GM21786 (cell line): ENCODE measurements at regions not wholly inside any gene's neighbourhood (a gene's known extent, or its start where the extent isn't known, plus 50 kb on each side); places are given as distances from the start of the nearest gene placed in this dataset.
A peak's percentile ranks its signal among the peaks of the same experiment; 100 is the strongest.
"Not testable (repeated sequence)": the region's sequence is repeated elsewhere in the genome, so short reads cannot be mapped to it uniquely, and the experiment has no call there.

Experiments used
- ATAC-seq: cut with Tn5 transposase; IDR thresholded peaks from one replicate; pipeline ENCODE4 v1.9.1; 2021; ENCODE audit not compliant: unreplicated experiment

DNA sequence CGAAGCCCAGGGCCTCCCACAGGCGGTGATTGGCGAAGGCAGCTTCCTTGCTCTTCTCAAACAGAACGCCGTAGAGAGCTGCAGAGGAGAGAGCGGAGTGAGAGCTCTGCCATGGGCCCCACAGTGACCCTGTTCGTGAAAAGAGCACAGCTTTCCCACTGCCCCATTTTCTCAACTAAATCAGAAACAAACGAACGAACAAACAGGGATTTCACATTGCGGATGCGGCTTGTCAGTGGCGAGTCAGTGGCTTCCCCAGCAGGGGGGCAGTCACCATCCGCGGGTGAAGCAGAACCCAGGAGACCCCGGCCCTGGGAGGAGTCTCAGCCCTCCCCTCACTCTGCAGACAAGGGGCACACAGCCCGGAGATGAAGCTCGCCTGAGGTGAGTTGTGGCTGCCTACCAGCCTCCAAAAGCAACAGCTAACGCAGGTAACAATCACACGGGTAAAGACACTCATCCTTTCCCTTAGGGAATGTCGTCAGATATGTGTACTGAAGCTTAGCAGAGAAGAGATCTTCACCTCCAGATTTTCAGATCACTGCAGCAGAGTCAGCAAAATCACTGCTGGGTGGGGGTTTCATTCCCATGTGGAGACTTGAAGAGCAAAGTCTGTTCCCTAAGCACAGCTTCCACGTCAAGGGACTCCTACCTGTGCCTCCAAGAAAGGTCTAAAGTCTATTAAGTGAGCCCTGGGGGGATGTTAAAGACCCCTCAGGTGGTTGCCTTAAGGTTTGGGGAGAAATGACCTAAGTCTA lies 51.2 kb upstream of the GPR31 start:
- ATAC-seq: no peak

DNA sequence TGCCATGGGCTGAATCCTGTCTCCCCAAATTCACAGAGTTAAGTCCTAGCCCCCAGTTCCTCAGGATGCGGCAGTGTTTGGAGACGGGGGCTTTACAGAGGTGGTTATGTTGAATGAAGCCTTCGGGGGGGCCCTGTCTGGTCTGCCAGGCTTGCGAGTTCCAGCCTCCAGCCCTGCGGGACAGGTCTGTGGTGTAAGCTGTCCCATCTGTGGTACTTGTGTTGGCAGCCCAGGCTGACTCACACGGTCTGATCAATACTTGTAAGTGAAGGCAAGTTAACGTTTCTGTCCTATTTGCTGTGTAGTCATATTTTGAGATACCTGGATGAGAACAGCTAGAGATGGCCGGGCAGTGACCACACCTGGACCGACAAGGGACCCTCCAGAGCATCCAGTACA lies 51.8 kb upstream of the GPR31 start:
- ATAC-seq: no peak

DNA sequence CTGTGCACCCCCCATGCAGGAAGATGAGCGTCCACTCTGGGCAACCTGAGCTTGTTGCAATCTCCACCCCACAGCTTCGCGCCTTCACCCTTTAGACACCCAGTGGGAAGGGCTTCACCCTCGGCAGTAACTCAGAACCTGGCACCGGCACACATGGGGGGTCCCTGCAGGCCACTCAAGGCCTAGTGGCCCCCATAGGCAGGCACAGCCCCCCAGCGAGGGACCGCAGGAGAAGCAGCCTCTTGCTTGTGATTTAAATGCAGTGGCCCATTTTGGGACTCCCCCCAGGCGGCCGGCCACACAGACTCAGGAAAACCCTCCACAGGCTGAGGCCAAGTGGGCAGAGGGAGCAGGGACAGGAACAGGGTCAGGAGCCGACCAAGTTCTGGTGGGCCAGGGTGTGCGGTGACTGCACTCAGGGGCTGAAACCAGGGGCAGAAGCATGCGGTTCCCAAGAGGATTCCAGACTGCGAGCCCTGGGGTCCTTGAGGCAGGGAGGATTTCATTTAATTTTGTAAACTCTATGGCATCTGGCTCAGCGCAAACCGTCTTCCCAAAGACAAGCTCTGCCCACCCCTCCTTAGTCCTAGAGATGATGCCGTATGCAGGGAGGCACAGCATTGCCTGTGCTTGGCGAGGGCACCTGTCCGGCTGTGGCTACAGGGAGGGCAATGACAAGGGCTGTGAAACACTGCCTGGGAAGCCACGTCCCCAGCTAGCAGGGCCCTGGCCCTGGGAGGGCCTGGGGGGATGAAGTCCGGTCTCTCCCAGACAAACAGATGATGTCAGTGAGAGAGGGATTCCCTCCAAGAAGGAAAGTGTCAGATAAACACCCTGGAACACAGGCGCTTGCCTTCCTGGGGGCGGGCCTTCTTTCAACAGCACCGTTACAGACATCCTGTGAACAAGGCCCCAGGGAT lies 52.9 kb upstream of the GPR31 start:
- no peak for ATAC-seq

DNA sequence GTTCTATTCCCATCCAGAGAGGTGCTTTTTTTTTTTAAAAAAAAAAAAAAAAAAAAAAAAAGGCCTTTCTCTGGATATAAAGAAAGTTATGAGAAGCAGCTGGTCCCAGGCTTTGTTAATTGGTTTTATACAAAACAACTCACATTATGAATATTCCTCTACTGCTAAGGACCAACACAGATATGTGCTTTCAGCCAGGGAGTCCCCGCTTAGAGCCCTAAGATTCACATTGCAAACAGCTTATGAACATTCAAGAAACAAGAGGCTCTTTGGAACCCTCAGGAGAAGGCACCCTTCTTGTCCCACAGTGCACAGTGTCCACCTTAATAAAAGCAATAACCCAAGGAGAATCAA lies 53.5 kb upstream of the GPR31 start:
- no peak for ATAC-seq

DNA sequence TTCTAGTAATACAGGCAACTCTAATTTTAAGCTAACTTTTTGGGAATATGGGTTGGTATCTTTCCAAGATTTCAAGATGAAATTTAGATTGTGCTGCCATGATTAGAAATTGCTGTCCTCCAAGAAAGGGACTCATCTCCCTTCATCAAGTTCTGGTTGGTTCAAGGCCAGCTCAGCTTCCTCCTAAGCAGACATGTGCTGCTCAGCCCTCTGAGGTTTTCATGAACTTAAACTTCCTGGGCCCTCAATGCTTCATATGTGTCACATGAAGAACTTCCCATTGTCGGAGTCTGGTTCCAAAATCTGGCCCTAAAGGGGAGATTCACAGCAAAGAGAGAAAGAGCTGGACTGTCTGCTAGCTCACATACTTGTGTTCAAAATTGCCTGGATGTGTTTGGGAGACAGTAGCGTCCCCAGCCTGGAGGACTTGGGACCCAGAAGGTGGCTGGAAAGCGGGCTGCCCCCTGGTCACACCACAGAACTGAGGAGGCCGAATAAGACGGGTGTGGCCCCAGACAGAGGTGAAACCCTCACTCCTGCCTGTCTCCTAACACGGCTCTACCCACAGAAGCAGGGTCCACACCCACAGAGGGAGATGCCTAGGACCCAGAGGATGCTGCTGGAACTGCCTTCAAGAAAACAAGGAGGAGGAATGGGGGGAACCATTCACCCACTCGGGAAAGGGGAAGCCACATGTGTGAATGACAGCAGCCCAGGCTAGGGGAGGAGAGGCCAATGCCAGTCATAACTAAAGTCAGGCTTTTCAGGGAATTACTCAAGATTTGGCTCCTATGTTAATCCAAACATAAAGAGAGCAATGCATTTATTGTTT lies 54.3 kb upstream of the GPR31 start:
- ATAC-seq: no peak

DNA sequence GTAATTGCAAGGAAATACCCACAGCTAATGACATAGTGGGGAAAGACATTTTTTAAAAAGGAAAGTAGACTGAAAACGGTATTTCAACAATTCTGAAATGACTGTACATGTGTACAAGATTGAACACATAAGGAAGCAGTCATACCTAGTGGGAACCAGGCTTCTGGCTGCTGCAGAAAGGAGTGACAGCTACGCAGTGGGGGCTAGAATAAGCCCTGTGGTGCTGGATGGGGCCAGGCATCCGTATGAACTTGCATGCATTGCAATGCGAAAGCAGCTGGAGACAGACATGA lies 54.9 kb upstream of the GPR31 start:
- ATAC-seq: peak; percentile 56

DNA sequence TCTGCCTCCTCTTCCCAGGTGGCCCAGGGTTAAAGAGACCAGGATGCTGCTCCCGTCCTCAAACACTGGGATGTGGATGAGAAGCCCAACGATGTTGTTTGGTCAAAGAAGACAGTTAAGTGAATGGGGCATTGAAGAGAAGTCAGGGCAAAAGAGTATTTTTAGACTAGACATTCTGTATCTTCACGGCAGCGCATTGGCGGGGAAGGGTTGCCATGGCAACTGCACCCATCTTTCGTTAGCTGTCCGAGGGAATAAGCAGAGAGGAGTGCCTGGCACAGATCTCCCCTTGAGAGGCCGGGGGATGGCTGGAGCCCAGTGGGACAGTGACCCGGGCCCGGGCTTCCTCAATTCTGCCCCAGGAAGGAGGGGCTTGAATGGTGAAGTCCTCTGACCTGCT lies 56.4 kb upstream of the GPR31 start:
- ATAC-seq: no peak

DNA sequence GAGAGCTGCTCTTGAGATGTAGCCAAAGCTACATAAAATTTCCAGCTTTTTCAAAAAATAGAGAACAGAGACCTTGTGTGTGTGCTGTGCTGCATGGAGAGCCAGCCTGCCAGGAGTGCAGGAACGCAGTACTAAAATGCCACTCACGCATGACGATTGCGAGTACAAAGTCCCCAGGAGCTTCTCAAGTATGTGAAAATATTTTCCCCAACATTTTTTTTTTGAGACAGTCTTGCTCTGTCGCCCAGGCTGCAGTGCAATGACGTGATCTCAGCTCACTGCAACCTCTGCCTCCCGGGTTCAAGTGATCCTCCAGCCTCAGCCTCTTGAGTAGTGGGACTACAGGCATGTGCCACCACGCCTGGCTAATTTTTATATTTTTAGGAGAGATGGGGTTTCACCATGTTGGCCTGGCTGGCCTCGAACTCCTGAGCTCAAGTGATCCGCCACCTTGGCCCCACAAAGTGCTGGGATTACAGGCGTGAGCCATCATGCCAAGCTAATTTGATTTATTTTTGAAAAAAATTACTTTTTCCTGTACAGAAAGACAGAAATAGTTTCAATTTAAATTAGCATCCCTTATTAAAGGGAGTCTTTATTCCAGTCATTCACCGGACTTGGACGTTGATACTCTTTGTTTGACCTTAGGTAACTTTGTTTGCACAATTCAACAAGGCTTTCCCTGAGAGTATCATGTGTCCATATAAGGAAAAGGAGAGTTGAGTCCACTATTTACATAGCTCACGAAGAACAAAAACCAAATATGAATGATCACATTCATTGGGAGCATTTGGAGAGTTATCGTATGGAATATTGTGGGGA lies 57.9 kb upstream of the GPR31 start:
- not testable (repeated sequence) for ATAC-seq

DNA sequence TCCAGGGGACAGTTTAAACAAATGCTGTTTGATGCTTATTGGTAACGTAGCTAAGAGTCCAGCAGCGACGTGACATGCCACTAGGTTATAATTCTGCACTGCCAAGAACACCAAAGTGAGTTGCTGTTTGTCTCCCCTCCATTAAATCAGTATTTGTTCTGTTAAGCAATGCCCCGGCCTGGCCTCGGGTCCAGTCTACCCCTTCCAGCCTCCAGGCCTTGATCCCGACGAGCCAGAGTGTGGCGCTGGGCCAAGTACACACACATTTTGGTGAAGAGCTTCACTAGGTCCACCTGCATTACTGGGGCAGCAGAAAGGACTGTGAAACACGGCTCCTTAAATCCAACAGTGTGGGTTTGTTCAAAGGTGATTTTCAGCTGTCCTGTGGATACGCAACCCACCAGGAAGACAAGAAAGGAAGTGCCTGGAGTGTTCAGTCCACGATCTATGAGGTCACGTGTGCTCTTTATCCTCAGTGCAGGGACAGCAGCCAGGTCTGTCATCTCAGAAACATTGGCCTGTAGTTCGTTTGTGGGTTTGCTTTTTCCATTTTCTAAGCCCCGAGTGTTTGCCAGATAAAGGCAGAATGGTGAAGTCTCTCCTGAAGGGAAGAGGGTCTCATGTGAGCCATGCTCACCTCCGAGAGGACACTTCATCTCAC lies 58.7 kb upstream of the GPR31 start:
- not testable (repeated sequence) for ATAC-seq

DNA sequence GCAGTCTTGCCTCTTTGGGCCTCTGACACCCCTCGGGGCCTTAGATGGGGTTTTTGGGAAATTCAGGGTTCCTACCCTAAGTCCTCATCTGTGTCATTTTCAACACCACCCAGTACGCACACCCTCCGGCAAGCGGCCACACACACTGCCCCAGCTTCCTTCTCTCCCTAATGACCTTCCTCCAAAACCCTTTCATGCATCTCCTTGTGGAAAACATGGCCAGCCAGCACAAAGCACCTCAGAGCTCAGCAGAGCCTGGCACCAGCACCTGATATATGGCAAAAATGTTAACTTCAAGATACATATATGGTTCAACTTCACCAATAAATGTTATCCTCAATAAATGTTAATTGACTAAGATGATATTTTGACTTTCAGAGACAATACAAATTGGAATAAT lies 59.3 kb upstream of the GPR31 start:
- not testable (repeated sequence) for ATAC-seq

DNA sequence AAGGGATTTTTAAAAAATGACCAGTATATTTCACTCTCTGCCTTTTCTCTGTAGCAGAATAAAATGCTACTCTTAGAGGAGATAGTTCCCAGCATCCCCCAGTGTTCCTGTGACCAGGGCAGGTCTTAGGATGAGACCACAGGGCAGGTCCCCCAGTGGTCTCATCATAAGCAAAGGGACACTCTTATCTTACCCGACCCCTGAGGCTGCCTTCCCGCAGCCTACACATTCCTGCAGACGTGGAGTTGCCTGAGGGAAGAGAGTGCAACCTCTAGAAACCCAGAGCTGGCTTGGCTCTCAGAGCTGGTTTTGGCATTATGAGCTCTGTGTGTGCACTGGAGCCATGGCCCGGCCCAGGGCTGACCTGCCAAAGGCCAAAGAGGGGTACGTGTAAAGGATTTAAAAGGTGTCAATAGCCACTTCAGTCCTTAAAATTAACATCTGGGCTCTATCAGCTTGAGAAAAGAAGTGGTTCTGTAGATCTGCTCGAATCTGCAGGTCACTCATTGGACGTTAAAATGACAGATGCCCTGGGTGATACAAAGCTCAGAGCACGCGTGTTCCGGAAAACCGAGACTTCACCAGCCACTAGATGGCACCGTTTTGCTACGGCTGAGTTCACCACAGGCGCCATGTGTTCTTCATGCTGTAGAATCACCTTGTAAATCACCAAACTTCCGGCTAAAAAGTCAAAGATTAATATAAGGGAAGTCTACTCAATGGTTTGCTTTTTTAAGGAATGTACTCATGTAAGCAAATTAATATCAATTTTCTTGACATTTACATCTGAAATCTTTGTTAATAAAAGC lies 60.4 kb upstream of the GPR31 start:
- ATAC-seq: not testable (repeated sequence)

DNA sequence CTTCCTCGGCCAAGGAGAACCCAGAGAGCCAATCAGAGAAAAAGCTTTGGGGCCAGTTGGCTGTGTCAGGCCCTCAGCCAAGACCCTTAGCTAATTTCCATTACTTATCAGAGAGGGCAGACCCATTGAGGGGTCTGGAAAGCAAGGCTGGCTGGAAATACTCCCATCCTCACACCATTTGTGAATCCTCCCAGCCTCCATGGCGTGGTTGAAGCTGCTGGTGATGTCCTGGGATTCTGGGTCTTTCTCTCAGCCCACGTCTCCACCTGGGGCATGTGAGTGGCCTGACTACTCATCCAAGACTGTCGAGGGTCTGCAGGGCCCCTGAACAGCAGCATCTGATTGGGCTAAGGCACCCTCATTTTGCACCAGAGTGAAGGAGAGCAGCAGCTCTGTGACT lies 61.3 kb upstream of the GPR31 start:
- ATAC-seq: not testable (repeated sequence)

DNA sequence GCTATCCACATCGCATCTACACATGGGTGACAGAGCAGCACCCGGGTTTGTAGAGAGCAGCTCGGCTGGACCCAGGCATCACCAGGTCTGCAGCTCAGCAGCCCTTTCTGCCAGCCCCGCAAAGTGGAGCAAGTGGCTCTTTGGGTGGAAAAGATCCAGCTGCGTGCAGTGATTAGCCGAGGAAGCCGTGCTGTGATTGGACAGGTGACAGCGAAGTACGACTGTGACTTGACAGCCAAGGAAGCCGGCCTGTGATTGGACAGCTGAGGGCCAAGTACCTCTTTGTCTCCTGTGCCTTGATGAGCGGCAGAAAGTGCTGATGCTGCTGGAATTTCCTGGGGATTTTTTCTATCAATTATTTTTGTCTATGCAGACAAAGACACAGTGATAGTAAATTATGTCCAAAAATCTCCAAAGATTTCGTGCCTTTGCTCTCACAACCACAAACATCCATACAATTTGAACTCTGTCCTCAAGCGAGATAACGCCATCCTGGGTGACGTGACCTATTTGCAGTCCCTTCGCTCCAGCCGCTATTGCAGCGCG lies 62.3 kb upstream of the GPR31 start:
- no peak for ATAC-seq

DNA sequence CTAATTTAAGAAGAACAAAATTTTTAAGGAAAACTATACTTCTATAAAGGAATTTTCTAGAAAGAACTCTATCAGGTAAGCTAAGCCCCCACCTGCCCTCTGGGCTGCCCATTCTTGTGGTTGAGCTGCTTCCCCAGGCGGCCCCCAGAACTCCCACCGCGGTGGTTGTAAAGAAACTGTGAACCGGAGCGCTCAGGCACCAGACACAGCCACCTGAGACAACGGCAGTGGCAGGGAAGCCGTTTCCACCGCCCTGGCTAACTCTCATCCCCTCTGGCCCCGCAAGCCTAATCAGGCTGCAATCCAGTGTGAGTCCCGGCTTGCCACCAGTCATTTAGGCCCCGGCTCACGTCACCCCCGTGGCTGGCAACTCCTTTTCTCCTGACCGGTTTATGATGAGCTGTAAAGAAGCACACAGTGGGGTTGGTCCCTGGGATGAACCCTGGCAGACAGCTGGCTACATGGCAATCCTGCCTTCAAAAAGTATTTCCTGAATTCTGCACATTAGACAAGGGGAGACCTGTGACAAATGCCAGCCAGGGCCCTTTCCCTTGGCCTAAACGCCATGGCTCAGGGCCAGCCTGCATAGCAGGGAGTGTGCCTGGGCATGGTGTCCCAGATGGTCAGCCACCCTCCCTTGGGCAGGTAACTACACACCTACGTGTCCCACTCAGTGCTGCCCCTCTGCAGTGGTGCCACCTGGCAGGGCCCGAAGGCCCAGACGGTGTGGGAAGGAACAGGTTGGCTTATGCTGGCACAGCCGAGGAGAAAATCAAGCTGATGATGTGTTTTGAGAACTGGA lies 63.8 kb upstream of the GPR31 start:
- ATAC-seq: no peak

DNA sequence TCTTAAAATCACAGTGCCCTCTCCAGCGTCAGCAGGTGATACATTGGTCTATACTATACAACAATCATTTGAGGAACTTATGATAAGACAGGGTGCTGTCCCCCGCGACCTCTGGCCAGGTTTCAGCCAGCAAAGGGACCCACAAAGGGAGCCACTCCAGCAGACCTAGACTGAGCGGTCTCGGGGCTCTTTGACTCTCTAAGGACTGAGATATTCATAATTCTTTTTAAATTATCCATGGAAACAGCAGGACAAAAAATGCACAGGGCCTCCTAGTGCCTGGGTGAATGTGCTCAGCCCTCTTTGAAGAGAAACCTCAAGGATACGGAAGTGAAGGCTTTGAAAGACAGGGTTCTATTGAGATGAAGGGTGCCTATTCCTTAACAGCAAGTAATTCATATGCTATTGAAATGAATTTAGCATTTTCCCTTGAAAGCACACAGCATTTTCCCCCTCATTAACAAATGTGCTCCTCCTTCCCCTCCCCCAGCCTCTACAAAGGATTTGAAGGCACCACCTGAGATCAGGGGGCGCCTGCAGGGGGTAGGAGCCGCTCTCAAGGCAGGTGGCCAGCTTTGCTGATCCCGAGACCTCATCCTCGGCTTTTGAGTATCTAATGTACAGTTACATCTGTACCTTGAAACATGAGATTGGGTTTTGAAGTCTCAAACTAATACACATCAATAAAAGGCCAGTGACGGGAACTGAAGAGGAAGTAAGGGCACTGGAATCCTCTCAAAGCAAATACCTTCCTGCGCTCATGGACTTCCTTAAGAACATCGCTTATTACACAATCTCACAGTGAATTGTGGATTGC lies 65.3 kb upstream of the UNC93A start:
- ATAC-seq: not testable (repeated sequence)

DNA sequence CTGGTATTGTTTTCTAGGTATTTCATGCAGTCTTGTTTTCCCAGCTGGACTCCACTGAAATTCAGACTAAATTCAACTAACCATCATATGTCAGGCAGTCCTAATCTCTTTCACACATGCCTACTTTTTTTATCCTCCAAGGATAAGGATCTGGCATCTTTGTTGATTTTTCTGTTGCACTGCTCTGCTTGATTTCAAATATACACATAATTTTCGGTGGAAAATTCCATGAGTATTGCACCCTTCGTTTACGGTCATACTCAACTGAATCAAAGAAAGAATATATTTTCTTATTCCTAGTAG lies 64.8 kb upstream of the UNC93A start:
- ATAC-seq: no peak

DNA sequence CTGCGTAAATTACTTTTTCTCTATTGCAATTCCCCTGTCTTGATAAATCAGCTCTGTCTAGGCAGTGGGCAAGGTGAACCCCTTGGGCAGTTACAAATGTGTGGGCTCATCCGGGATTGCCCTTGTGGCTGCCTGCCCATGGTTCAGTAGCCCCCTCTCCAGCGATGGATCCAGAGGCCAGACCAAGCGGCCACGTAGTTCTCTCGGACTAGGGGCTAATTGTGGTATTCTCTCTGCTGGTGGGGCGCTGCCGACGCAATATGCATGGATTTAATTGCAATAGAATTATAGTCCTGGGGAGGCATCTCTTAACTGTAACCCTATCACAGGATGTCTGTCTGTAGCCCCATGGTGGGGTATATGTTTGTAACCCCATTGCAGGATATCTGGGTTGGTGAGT lies 64.3 kb upstream of the UNC93A start:
- no peak for ATAC-seq

DNA sequence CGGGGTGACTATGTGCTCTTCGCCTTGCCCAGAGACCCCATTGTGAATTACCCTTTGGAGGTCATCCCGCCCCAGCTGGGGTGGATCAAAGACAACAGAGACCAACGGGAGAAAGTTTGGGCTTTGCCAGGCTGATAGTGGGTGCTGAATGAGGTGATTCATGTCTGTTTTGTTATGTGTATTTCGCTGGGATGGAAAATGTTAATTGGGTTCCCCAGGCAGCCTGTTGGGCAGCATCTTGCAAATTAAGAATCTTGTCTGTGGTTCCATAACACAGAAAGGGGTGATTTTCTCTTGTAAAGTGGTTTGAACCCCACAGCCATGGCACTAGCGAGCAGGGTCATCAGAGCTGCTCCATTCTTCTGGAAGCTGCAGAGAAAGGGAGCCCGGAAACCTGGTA lies 63.1 kb upstream of the UNC93A start:
- ATAC-seq: no peak
